Hematopoietic multipotent progenitor cell (in vitro differentiated cells): ENCODE measurements at regions not wholly inside any gene's neighbourhood (a gene's known extent, or its start where the extent isn't known, plus 50 kb on each side); places are given as distances from the start of the nearest gene placed in this dataset. TPM values are rescaled to one million over a fixed set of nuclear protein-coding genes. Genes with fewer than 3 reads are reported as not detected.

ENCODE experiments used
- DNase-seq, 3 donors: peaks; one replicate each; pipeline ENCODE4 v3.0.0-alpha.2; 2011 to 2015; ENCODE audit warnings: low read depth in 2 of 3, low spot score in 2 of 3
- small RNA-seq: library from RNA; depleted of rRNA; stranded (forward); fragments of <200 nt; gene quantifications from one replicate; pipeline ENCODE3, GENCODE V24; 2012

DNA sequence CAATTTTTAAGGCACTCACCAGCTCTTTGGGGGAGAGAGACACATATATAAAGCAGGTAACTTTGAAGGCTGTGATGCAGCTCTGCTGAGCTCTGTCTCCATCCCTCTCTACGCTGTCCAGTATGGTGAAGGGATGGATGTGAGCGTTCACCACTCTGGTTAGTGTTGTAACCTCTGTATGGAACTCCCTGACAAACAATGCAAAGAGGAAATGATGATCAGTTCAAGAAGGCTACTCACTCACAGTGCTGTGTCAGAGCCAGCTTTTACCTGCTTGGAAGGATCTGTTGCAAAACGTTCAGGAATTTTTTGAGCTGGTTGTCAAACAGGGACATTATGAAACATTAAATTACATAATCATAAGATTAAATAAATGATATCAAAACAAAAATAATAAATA is 90.8 kb upstream of the SLC10A2 start:
- DNase-seq: no peak

DNA sequence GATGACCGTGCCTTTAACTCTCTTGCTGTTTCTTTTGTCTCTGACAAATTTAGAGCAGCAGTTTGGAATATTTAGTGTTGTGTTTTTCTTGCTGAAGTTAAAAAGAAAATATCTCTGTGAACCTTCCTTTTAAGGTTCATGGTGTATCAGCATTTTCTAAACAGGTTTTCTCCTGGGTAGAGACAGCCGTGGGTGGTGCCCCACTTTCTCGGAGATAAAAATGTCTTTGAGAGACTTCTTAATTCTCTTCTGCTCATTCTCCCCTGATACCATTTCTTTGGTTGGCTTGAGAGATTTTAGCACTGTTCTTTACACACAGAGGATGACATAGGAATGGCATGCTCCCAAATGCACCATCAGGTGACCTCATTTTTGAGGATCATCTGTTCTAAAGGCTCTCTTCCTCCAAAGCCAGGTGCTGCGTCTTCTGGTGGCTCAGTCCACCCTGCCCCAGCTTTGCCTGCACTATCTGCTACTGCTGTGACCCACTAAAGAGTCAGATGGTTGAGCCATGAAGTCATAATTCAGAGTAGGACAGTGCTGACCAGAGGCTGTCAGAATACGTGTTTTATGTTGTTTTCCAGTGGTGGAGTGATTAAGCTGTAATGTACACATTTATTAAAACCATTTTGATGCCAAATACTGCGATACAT is 90.3 kb upstream of the SLC10A2 start:
- no peak for DNase-seq

DNA sequence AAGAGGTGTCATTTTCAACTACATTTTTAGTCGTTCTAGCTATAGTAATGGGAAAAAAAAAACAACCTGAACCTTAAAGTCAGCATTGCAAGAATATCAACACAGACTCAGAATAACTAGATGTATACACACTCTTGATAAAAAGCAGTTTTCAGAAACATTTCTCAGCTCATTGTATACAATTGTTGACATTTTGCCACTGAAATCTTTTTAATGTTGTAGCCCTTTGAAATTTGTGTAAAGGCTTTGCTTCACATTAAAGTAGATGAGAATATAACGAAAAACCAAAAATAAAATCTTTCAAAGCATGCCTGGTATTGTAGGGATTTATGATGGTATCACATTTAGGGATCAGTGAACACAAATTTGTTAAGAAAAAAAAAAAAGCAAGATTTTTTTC is 87.2 kb upstream of the SLC10A2 start:
- DNase-seq: no peak

DNA sequence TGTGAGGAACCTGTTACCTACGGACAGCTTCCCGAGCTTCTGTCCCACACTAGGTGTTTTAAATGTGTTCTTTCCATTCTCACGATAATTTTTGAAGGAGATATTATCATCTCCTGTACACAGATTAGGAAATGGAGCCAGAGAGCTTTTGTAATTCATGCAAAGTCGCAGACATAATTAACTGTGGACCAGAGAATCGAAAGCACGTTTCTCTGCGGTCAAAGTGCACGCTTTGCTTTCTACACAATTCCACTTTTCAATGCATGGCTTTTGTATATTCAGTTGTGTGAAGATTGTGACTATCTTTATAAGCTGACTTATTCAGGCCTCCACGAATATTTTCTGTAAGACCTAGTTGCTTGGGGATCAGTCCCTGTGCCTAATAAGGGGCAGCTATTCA is 81.7 kb upstream of the SLC10A2 start:
- DNase-seq: no peak

DNA sequence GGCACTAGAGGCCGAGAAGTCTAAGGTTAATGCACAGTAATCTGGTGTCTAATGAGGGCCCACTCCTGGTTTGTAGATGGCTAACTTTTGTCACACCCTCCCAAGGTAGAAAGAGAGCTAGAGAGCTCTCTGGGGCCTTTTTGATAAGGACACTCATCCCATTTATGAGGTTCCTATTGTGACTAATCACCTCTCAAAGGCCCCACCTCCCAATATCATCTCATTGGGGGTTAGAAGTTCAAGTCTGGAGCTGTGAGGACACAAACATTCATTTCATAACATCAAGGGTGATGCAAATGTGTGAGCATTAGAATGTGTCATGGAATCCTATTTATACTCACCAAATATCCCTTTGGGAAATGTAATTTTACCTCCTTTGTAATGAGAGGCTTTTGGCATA is 79.2 kb upstream of the SLC10A2 start:
- no peak for DNase-seq

DNA sequence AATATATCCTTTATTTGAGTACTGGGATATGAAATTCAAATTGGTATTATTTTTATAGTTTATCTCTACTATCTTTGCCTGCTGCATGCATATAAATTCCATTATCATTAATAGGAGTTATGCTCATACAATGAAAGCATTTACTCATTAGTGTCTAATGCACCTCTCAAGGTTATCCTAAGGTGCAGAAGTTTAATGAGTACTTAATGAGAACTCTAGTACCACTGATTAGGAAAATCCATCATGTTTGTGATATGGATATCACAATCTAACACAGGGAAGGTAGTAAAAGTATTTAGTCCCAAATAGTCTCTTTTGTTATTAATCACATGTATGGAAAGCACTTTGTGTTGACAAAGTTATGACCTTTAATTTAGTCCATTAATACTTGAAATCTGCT is 77.2 kb upstream of the SLC10A2 start:
- no peak for DNase-seq

DNA sequence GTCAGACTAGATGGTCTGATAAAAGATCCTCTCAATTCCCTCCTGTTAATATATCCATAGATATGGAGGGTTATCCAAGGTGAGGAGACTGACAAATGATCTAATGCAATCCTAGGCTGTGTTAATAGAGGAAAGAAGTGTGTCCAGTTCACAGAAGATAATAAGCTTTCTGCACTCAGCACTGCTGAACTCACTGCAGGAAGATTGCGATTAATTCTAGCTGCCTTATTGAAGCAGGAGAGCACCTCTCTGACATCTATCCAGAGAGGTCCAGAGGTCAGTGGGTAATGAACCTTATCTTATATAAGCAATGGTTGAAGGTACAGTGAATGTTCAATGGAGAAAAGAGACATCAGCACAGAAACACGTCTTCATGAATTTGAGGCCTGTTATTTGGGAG is 75.9 kb upstream of the SLC10A2 start:
- no peak for DNase-seq

DNA sequence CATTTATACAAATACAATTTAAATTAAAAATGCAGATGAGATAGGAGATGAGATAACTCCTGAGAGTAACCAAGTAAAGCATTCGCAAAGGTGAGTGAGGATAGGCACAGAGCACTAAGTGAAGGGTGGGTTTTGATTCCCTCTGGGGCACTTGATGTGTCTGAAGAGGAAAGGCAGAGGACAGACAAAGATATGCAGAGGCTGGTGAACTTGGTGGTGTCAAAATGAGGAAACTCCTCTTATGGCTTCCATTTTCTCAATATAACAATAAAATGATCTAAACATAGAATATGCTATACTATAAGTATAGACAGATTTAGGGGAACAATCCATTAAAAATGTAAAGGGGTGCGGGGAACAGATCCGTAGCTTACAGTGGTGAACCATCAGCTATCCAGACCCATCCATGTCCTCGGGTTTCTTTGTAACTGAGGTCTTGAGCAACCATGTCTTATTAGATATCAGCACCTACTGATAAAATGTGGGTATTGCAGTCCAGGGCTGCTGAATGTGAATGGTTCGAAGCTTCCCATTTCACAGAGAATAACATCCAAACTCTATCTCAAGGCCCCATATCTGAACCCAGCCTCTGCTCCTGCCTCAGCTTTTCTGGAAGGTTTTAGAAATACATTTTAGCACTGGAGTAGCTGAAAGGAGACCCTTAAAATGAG is 73.9 kb upstream of the SLC10A2 start:
- peak in 2 of 3 donors; percentile 26 to 61 for DNase-seq

DNA sequence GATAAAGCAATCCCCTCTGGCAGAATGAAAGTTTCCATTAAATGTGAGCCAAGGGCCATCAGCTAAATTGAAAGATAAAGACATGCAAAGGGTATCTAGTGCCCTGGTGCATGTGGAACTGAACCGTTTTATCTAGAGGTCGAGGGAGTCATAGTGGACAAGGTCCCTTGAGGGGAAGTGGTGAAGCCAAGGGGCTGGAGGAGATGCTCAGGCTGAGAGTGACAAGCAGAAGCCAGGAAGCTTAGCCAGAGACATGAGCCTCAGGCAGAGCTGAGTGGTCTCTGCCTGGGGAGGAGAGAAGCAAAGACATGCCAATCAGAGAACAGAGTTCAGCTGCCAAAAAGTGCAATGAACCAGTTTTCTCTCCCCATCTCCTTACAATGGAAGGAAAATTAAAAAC is 68.1 kb upstream of the SLC10A2 start:
- DNase-seq: no peak

DNA sequence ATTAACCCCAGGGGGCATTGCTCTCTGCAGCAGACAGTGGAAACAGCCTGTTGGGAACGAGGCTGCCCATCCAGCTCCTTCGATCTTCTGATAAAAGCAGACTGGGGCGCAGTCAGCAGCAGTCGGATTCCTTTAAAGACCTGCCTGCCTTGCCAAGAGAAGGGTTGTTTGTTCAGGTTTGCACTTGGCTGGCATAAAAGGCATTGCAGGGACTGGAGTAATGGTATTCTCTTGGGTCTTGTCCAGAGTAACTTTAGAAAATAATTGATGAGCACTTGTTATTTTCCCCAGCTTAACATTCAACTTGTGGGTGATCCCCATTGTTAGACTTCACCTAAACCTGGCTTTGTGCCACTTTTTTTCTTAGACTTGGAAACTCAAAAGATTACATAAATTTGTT is 67.3 kb upstream of the SLC10A2 start:
- no peak for DNase-seq

DNA sequence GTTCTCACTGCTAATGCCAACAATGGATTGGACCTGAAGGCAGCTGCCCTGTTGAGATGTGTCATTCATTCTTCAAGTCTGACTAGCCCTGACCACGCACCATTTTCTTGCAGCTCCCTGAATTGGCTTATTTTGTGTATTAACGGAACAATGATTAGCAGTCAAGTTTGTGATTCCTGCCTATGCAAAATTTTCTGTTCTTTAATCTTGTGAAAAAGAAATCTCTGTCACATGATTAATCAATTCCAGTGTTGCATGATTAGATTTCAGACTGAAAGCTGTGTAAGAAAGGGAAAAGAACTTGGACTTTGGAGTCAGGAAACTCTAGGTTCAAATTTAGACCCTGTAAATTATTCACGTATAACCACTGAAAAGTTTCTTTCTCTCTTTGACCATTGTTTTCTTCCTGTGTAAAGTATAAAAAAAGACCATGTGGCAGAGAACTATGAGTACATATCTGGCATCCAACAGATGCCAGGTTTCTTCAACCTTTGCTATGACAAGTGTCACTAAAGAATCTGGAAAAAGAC is 64.5 kb upstream of the SLC10A2 start:
- DNase-seq: no peak

DNA sequence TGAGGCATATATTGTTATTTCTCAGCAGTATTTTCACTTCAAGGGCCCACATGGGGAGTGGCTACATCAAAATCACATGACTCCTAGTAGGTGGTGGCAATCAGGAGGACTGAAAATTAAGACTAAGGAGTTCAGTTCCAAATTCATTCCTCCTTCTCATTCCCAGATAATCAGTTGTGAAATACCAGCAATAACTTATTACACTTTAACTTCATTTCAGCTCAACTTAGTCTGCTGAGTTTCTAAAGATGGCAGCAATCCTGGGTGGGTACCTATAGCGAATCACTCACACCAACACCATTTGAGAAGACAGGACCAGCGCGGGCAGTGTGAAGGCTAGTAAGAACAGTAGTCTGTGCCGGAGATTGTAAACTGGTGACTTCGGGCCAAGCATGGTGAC is 63.9 kb upstream of the SLC10A2 start:
- no peak for DNase-seq

Small RNAs in the stretch of these regions (small RNA-seq; reads per million reads assigned to genes)
- gene RF00402: not detected
- gene RF02090: not detected
- not detected for gene RF02091
- gene RNA5SP38: not detected
